Activated B cell treated with CpG ODN at 0.5 μM for 24 hours (primary cell): ENCODE measurements at regions not wholly inside any gene's neighbourhood (a gene's known extent, or its start where the extent isn't known, plus 50 kb on each side); places are given as distances from the start of the nearest gene placed in this dataset.

Experiments
- ATAC-seq: fragments of 200-7000 bp; cut with Tn5 transposase; one replicate; pipeline ENCODE4 v1.10.0; 2021; ENCODE audit warnings: low read depth, mild to moderate bottlenecking, moderate library complexity
- CTCF ChIA-PET: fragments of 350-600 bp; sonication (Branson Sonifier 250); formaldehyde crosslinking; loops from one replicate; lab custom pipeline; 2021; ENCODE audit warnings: antibody characterized with exemption; lab: Charles Lee
- POLR2A ChIA-PET: fragments of 350-600 bp; sonication (Branson Sonifier 250); formaldehyde crosslinking; loops from one replicate; lab custom pipeline; 2021; ENCODE audit warnings: antibody characterized with exemption; lab: Charles Lee
- DNase-seq: peaks from one replicate; pipeline ENCODE4 v3.0.0; 2022
- H3K27ac Mint-ChIP-seq: one replicate; pipeline ENCODE4 v1.8.0; 2020; ENCODE audit warnings: mixed read lengths
- H3K27me3 Mint-ChIP-seq: one replicate; pipeline ENCODE4 v1.8.0; 2021; ENCODE audit warnings: mixed read lengths
- H3K36me3 Mint-ChIP-seq: one replicate; pipeline ENCODE4 v1.8.0; 2021; ENCODE audit warnings: low read depth, mixed read lengths
- H3K4me1 Mint-ChIP-seq: one replicate; pipeline ENCODE4 v1.8.0; 2021; ENCODE audit warnings: mixed read lengths
- H3K4me3 Mint-ChIP-seq: one replicate; pipeline ENCODE4 v1.8.0; 2020; ENCODE audit warnings: mild to moderate bottlenecking, mixed read lengths
- H3K9me3 Mint-ChIP-seq: one replicate; pipeline ENCODE4 v1.8.0; 2020; ENCODE audit warnings: mixed read lengths
- CTCF ChIP-seq: fragments of 200-600 bp; IDR thresholded peaks from one replicate; pipeline ENCODE4 v1.8.0; 2022; ENCODE audit warnings: antibody characterized with exemption, mild to moderate bottlenecking
- intact Hi-C: fragments of 100-400 bp; cut with micrococcal nuclease; formaldehyde crosslinking; loops from one replicate; pipeline ENCODE4 v1.15.1; 2024

GRCh38 chr6:147029923-147030322, 174.3 kb upstream of the STXBP5 start:
- Mint-ChIP-seq H3K4me1 (no peaks in the 10 kb centered on the region), H3K4me3 (no peak overlapping the region), H3K27ac (no peak overlapping the region), H3K9me3 (no peaks in the 10 kb centered on the region), H3K27me3 (peaks cover 1% of the 10 kb centered on the region), H3K36me3 (no peaks in the 10 kb centered on the region)
- POLR2A ChIA-PET = no interaction called here
- intact Hi-C loops = no loop called here
- DNase-seq (no peak), ATAC-seq (no peak)
- TF ChIP-seq CTCF = no peak
- CTCF ChIA-PET = no interaction called here

- Mint-ChIP-seq H3K36me3 (no peaks in the 10 kb centered on the region), H3K27me3 (peaks cover 1% of the 10 kb centered on the region), H3K4me1 (no peaks in the 10 kb centered on the region), H3K27ac (no peak overlapping the region), H3K9me3 (no peaks in the 10 kb centered on the region), H3K4me3 (no peak overlapping the region)
- CTCF ChIA-PET = no interaction called here
- TF ChIP-seq CTCF = no peak
- intact Hi-C loops = no loop called here
- POLR2A ChIA-PET = no interaction called here
- ATAC-seq = no peak
- no peak for DNase-seq
Observed at GRCh38 chr6:147033267-147033666, 170.9 kb upstream of the STXBP5 start.

- Mint-ChIP-seq H3K36me3 (no peaks in the 10 kb centered on the region), H3K27me3 (peaks cover 1% of the 10 kb centered on the region), H3K9me3 (no peaks in the 10 kb centered on the region), H3K27ac (no peak overlapping the region), H3K4me3 (no peak overlapping the region), H3K4me1 (no peaks in the 10 kb centered on the region)
- intact Hi-C loops = no loop called here
- TF ChIP-seq CTCF = no peak
- ChIA-PET POLR2A (no interaction called here), CTCF (no interaction called here)
- ATAC-seq = no peak
- DNase-seq = no peak
Observed at GRCh38 chr6:147035886-147036285, 168.3 kb upstream of the STXBP5 start.

- ATAC-seq (no peak), DNase-seq (no peak)
- H3K27me3 Mint-ChIP-seq = peaks cover 1% of the 10 kb centered on the region
- peaks cover 2% of the 10 kb centered on the region for H3K9me3 Mint-ChIP-seq
- no peak for TF ChIP-seq CTCF
- ChIA-PET POLR2A (no interaction called here), CTCF (no interaction called here)
- H3K4me1 Mint-ChIP-seq = no peaks in the 10 kb centered on the region
- no peak overlapping the region for H3K27ac Mint-ChIP-seq
- H3K36me3 Mint-ChIP-seq = no peaks in the 10 kb centered on the region
- intact Hi-C loops = no loop called here
- no peak overlapping the region for H3K4me3 Mint-ChIP-seq
Observed at GRCh38 chr6:147037881-147038280, 166.3 kb upstream of the STXBP5 start.

GRCh38 chr6:147040121-147040910, 163.9 kb upstream of the STXBP5 start:
- TF ChIP-seq CTCF = no peak
- intact Hi-C loops = no loop called here
- no peak overlapping the region for H3K27ac Mint-ChIP-seq
- peaks cover 18% of the 10 kb centered on the region for H3K9me3 Mint-ChIP-seq
- POLR2A ChIA-PET = no interaction called here
- DNase-seq (no peak), ATAC-seq (no peak)
- no peaks in the 10 kb centered on the region for H3K27me3 Mint-ChIP-seq
- no peak overlapping the region for H3K4me3 Mint-ChIP-seq
- H3K36me3 Mint-ChIP-seq = no peaks in the 10 kb centered on the region
- CTCF ChIA-PET = no interaction called here
- H3K4me1 Mint-ChIP-seq = no peaks in the 10 kb centered on the region
